WI38 (cell line): ENCODE measurements at regions not wholly inside any gene's neighbourhood (a gene's known extent, or its start where the extent isn't known, plus 50 kb on each side); places are given as distances from the start of the nearest gene placed in this dataset.
"Not testable (repeated sequence)": the region's sequence is repeated elsewhere in the genome, so short reads cannot be mapped to it uniquely, and the experiment has no call there.

Experiments used
- H3K4me3 ChIP-seq: 2 replicates; pipeline ENCODE4 v1.5.1; 2011; ENCODE audit warnings: low read depth, mild to moderate bottlenecking, control low read depth, low read length
- TF ChIP-seq, protein P1 (sequence below): IDR thresholded peaks from 2 replicates; pipeline ENCODE4 v1.5.1; 2012; ENCODE audit warnings: low read depth, mild to moderate bottlenecking, control low read depth, low read length

DNA sequence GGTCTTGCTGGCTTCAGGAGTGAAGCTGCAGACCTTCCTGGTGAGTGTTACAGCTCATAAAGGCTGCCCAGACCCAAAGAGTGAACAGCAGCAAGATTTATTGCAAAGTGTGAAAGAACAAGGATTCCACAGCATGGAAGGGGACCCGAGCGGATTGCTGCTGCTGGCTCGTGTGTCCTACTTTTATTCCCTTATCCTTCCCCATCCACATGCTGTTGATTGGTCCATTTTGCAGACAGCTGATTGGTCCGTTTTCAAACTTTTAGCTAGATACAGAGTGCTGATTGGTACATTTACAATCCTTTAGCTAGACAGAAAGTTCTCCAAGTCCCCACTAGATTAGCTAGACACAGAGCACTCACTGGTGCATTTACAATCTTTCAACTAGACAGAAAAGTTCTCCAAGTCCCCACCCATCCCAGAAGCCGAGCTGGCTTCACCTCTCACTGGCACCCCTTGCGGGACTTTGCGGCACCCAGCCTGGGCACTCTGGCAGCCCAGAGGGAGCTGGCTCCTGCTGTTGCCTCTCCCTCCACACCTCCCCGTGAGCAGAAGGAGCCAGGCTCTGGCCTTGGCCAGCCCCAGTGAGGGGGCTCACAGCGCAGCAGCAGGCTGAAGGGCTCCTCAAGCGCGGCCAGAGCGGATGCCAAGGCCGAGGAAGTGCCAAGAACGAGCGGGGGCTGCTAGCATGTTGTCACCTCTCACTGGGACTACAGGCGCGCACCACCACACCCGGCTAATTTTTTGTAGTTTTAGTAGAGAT lies 369.6 kb upstream of the POT1 start:
- H3K4me3 ChIP-seq = no peak overlapping the region
- TF ChIP-seq, protein P1, sequence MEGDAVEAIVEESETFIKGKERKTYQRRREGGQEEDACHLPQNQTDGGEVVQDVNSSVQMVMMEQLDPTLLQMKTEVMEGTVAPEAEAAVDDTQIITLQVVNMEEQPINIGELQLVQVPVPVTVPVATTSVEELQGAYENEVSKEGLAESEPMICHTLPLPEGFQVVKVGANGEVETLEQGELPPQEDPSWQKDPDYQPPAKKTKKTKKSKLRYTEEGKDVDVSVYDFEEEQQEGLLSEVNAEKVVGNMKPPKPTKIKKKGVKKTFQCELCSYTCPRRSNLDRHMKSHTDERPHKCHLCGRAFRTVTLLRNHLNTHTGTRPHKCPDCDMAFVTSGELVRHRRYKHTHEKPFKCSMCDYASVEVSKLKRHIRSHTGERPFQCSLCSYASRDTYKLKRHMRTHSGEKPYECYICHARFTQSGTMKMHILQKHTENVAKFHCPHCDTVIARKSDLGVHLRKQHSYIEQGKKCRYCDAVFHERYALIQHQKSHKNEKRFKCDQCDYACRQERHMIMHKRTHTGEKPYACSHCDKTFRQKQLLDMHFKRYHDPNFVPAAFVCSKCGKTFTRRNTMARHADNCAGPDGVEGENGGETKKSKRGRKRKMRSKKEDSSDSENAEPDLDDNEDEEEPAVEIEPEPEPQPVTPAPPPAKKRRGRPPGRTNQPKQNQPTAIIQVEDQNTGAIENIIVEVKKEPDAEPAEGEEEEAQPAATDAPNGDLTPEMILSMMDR = no peak

DNA sequence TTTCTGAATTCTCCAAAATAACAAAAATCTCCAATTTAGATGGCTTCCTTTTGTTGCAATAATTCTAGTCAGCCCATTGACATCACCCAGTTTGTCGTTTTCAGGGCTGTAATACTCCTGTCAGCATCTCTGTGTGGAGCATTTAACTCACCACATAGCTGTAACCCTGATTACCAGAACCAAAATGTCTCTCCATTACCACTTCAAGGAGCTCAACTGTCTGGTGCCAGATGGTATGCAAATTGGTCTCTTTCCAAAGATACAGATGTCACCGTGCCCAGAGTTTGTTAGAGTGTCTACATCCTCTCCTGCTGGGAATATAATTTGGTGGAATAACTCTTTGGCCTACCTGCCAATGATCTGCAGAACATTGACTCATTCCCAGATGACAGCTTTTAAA lies 350.3 kb upstream of the POT1 start:
- TF ChIP-seq, protein P1 = no peak
- H3K4me3 ChIP-seq = no peak overlapping the region

DNA sequence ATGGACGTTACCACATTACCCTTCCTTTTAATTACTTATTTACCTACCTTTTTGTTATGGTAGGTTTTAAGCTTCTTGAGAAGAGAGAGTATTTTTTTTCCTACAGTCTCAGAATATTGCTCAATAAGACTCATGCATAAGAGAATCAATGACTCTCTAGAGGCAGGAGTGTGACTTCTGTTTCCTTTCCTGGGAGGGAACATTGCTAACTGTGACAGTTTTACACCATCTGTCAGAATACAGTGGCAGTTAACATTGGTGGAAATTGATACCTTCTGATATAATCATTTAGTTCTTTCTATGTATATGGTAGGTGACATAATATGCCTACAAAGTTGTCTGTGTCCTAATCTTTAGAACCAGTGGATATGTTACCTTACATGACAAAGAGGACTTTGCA lies 348.7 kb upstream of the POT1 start:
- H3K4me3 ChIP-seq = no peak overlapping the region
- TF ChIP-seq, protein P1 = no peak

DNA sequence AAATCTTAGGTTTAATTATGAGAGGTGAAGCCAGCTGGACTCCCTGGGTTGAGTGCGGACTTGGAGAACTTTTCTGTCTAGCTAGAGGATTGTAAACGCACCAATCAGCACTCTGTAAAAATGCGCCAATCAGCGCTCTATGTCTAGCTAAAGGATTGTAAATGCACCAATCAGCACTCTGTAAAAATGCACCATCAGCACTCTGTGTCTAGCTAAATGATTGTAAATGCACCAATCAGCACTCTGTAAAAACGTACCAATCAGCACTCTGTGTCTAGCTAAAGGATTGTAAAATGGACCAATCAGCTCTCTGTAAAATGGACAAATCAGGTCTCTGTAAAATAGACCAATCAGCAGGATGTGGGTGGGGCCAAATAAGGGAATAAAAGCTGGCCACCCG lies 345.1 kb upstream of the POT1 start:
- H3K4me3 ChIP-seq = not testable (repeated sequence)

DNA sequence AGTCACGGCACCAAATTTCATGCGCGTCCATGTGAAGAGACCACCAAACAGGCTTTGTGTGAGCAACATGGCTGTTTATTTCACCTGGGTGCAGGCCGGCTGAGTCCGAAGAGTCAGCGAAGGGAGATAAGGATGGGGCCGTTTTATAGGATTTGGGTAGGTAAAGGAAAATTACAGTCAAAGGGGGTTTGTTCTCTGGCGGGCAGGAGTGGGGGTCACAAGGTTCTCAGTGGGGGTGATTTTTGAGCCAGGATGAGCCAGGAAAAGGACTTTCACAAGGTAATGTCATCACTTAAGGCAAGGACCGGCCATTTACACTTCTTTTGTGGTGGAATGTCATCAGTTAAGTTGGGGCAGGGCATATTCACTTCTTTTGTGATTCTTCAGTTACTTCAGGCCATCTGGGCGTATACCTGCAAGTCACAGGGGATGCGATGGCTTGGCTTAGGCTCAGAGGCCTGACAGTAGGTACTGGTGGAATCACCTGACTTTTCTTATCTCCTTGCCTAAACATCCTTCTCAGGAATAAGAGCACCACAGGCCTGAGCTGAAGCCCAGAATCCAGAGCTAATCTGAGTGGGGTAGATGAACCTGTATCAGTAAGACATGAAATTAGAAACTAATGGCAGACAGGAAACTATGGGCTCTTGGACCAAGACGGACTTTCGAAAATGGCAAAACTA lies 334.7 kb upstream of the POT1 start:
- H3K4me3 ChIP-seq = not testable (repeated sequence)

DNA sequence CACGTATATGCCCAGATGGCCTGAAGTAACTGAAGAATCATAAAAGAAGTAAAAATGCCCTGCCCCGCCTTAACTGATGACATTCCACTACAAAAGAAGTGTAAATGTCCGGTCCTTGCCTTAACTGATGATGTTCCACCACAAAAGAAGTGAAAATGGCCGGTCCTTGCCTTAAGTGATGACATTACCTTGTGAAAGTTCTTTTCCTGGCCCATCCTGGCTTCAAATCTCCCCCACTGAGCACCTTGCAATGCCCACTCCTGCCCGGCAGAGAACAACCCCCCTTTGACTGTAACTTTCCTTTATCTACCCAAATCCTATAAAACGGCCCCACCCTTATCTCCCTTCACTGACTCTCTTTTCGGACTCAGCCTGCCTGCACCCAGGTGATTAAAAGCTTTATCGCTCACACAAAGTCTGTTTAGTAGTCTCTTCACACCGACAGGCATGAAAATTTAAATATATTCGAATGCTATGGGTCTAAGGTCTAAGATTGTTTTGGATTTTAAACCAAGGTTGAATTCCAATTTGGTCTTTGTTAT lies 329.3 kb upstream of the POT1 start:
- not testable (repeated sequence) for H3K4me3 ChIP-seq

DNA sequence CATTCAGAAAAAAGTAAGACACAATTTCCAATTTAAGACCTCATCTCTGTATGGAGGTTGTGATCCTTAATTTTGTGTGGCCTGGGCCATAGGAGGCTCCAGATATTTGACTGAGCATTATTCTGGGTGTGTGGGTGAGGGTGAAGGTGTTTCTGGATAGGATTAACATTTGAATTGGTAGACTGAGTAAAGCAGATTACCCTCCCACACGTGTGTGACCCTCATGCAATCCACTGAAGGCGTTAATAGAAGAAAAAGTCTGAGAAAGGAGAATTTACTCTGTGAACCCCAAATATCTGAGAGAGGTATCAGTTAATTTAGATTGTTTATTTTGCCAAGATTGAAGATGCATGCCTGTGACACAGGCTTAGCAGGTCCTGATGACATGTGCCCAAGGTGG lies 328.0 kb upstream of the POT1 start:
- TF ChIP-seq, protein P1 = no peak
- no peak overlapping the region for H3K4me3 ChIP-seq

DNA sequence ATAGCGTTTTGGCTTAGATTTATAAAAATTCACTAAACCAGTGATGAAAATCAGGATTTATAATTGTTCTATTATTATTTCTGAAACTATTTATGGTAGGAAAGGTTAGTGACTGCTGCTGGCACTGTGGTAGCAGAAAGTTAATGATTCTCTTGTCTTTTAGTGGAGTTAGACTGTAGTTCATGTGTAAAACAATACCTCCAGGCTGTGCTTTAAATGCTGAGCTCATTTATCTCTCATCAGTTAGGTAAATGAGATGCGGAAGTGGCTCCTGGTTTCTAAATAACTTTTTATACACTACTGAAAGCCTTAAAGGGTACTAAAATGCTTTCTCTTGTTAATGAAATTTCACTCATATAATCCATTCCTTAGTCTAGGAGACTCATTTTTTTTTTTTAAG lies 326.8 kb upstream of the POT1 start:
- H3K4me3 ChIP-seq = no peak overlapping the region
- TF ChIP-seq, protein P1 = no peak

DNA sequence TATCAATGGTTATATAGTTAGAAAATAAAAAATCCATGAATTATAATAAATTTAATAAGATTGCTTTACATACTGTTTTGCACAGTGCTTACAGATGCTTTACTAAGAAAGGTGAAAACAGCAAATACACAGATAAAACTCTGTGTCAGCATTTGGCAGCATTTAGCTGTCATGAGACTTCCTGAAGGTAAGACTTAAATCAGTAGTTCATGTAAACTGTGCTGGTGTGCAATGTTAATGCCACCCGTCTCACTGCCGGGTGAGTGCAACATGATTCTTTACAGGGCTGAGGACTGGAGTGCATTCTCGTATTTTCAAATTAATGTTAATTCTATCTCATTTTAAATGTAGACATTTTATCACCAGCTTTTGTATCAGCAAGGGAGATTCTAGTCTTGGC lies 326.2 kb upstream of the POT1 start:
- no peak overlapping the region for H3K4me3 ChIP-seq
- TF ChIP-seq, protein P1 = no peak
